Cardiac muscle cell (in vitro differentiated cells and primary cell): ENCODE measurements at regions not wholly inside any gene's neighbourhood (a gene's known extent, or its start where the extent isn't known, plus 50 kb on each side); places are given as distances from the start of the nearest gene placed in this dataset.

Source experiments
- DNase-seq, 2 donors: peaks; one replicate each; pipeline versions ENCODE4 v3.0.0 to v3.0.0-alpha.2; 2010 to 2017; ENCODE audit warnings: low read depth in 1 of 2, low spot score in 1 of 2
- H3K27ac ChIP-seq: fragments of 200-600 bp; sonication (generic); 2 replicates; pipeline ENCODE4 v1.5.1; 2016
- H3K27me3 ChIP-seq: fragments of 200-600 bp; sonication (generic); 2 replicates; pipeline ENCODE4 v1.6.0; 2016; ENCODE audit warnings: control low read depth
- H3K36me3 ChIP-seq: fragments of 200-600 bp; sonication (generic); 2 replicates; pipeline ENCODE4 v1.5.1; 2016; ENCODE audit warnings: control low read depth
- H3K4me1 ChIP-seq: fragments of 200-600 bp; sonication (generic); 2 replicates; pipeline ENCODE4 v1.8.1; 2017; ENCODE audit warnings: low read depth, mild to moderate bottlenecking, mixed run types
- H3K4me3 ChIP-seq: fragments of 200-600 bp; sonication (generic); 2 replicates; pipeline ENCODE4 v1.5.1; 2016; ENCODE audit warnings: mild to moderate bottlenecking
- H3K9me3 ChIP-seq: fragments of 200-600 bp; sonication (generic); 2 replicates; pipeline ENCODE4 v1.5.1; 2017; ENCODE audit warnings: low read depth, mild to moderate bottlenecking, control low read depth
- TF ChIP-seq, protein P1 (sequence below): IDR thresholded peaks from 2 replicates; pipeline ENCODE4 v1.5.1; 2012; ENCODE audit warnings: low read depth, mild to moderate bottlenecking, low read length

DNA sequence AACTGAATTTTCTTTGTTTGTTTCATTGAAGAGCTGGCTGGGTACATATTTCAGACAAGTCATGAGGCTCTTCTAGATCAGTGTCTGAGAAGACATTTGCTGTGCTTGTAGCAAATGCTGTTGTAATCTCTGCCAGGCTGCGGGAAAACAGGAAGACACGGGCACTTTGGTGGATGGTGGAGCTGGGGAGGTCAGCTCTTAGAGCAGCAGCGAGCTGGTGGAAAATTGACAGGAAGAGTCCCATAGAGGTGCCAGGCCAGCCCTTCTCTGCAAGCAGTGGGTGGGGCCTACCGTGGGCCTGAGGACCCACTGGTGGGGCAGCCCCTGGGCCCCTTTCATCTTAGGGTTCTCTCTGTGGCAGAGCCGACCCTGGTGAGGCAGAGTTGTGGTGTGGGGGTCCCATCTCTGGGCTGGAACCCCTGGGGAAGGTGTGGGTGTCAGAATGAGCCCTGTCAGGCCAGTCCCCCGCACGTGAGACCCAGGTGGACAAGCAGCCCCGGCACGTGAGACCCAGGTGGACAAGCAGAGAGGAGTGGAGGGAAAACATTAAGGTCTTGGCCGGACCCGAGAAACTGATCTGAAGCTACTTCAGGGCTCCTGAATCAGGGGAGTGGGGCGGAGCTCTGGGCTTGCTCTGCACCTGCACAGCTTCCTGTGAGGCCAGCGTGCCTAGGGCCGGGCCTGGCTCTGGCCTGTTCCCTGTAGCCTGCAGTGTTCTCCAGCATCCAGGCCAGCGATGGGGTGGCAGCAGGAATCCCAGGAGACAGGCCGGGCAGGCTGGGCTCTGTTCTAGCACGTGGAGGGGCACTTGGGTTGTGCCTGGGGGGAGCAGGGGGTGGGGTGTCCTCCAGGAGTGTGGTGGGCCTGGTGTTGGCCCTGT lies 273.5 kb upstream of the HDAC4 start:
- Histone ChIP-seq H3K4me3 (no peak overlapping the region), H3K27me3 (no peaks in the 10 kb centered on the region), H3K4me1 (no peaks in the 10 kb centered on the region), H3K36me3 (no peaks in the 10 kb centered on the region), H3K27ac (no peak overlapping the region), H3K9me3 (no peaks in the 10 kb centered on the region)
- TF ChIP-seq, protein P1, sequence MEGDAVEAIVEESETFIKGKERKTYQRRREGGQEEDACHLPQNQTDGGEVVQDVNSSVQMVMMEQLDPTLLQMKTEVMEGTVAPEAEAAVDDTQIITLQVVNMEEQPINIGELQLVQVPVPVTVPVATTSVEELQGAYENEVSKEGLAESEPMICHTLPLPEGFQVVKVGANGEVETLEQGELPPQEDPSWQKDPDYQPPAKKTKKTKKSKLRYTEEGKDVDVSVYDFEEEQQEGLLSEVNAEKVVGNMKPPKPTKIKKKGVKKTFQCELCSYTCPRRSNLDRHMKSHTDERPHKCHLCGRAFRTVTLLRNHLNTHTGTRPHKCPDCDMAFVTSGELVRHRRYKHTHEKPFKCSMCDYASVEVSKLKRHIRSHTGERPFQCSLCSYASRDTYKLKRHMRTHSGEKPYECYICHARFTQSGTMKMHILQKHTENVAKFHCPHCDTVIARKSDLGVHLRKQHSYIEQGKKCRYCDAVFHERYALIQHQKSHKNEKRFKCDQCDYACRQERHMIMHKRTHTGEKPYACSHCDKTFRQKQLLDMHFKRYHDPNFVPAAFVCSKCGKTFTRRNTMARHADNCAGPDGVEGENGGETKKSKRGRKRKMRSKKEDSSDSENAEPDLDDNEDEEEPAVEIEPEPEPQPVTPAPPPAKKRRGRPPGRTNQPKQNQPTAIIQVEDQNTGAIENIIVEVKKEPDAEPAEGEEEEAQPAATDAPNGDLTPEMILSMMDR: no peak
- no peak for DNase-seq

DNA sequence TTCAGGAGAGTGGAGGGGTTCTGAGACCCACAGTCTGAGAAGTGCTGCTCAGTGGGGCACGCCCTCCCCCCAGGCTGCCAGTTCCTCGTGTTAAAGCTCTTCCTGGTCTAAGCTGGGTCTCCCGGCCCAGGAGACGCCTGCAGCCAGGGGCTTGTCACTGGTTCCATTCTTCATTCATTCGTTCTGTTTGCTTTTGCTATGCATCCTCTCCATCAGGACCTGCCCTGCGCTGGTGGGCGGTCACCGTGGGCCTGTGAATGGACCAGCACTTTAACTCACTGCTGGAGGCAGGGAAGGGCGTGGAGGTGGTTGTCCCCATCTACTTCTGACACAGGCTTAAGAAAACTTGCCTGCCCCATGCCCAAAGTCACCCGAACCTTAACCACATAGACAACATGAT lies 272.8 kb upstream of the HDAC4 start:
- Histone ChIP-seq H3K4me1 (no peaks in the 10 kb centered on the region), H3K27ac (no peak overlapping the region), H3K9me3 (no peaks in the 10 kb centered on the region), H3K27me3 (no peaks in the 10 kb centered on the region), H3K36me3 (no peaks in the 10 kb centered on the region), H3K4me3 (no peak overlapping the region)
- DNase-seq: no peak
- TF ChIP-seq, protein P1: no peak

DNA sequence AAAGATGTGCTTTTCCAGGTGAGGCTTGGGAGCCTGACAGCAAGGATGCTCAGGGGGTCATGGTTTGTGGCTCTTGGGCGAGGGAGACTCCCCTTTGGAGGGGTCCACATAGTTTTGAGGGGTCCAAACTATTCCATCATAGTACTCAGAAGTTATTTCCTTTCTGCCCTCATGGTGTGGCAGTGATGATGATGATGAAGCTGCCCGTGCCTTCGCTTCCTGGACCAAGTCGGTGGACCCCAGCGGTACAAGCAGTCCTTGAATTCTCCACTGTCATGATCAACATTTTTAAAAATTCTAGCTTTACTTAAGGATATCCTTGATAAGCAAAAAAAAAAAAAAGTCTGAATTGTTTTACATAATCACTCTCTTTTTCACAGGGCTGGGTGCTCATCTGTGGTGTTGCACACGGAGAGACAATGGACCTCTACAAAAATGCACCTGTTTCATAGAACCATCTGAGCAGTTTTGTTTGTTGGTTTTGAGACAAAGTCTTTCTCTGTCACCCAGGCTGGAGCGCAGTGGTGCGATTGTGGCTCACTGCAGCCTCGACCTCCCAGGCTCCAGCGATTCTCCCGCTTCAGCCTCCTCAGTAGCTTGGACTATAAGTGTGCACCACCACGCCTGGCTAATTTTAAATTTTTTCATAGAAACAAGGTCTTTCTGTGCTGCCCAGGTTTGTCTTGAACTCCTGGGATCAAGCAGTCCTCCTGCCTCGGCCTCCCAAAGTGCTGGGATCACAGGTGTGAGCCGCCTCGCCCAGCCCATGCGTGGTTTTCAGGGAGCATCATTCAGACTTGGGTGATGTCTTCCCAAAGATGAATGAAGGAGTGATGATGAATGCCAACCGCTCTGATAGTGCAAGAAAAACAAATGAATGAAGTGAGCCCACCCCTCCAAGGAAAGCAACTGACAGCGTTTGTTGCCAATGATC lies 271.4 kb upstream of the HDAC4 start:
- Histone ChIP-seq H3K9me3 (no peaks in the 10 kb centered on the region), H3K4me1 (no peaks in the 10 kb centered on the region), H3K4me3 (no peak overlapping the region), H3K27me3 (no peaks in the 10 kb centered on the region), H3K27ac (no peak overlapping the region), H3K36me3 (no peaks in the 10 kb centered on the region)
- TF ChIP-seq, protein P1: no peak
- DNase-seq: no peak

DNA sequence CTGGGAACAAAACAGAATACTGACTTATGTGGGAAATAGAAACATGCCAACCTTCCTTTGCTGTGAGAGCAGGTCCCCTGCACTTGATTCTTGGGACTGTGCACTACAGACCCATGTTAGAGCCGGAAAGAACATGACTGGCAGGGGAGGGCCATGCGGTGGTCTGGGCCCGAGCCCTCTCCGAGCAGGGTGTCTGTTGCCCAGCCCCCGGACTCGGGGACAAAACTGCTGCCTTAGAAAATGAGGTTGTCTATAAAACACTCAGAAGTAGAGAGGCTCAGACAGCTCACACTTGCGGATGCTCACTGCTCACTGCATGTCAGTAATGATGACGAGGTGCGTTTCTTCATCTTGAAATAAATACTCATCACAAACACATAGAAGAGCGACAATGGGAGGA lies 270.7 kb upstream of the HDAC4 start:
- Histone ChIP-seq H3K27me3 (no peaks in the 10 kb centered on the region), H3K4me3 (no peak overlapping the region), H3K9me3 (no peaks in the 10 kb centered on the region), H3K4me1 (no peaks in the 10 kb centered on the region), H3K27ac (no peak overlapping the region), H3K36me3 (no peaks in the 10 kb centered on the region)
- TF ChIP-seq, protein P1: no peak
- no peak for DNase-seq

DNA sequence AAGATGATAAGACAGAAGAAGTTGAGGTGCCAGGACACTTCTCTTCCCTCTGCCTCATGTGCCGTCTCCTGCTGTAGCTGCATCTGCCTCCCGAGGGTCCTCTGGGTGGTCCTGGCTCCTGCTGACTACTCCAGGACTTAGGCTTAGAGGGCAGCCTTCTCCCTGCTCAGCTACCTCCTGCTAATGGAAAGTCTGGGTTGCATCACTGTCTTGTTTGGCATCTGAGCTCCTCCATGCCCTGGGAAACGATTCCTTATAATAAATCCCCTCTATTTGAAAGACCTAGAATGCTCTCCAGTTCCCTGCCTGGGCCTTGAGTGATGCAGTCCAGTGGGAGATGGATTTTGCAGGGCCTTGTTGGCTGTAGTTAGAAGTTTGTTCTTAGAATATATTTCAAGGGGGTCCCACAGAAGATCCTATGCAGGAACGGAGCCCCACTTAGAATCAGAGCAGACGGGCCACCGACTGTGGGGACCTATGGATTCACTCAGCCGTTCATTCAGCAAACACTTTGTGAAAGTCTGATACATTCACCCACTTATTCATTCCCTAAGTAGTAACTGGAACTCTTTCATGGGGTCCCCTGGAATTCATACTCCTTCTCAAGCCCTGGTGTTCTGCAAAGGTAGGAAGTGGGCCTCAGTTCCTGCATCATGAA lies 269.8 kb upstream of the HDAC4 start:
- Histone ChIP-seq H3K4me1 (no peaks in the 10 kb centered on the region), H3K27me3 (no peaks in the 10 kb centered on the region), H3K27ac (no peak overlapping the region), H3K4me3 (no peak overlapping the region), H3K36me3 (no peaks in the 10 kb centered on the region), H3K9me3 (no peaks in the 10 kb centered on the region)
- no peak for DNase-seq
- TF ChIP-seq, protein P1: no peak
